ENCODE measurements at regions not wholly inside any gene's neighbourhood (a gene's known extent, or its start where the extent isn't known, plus 50 kb on each side); places are given as distances from the start of the nearest gene placed in this dataset.
"Not testable (repeated sequence)": the region's sequence is repeated elsewhere in the genome, so short reads cannot be mapped to it uniquely, and the experiment has no call there.

- H3K27ac ChIP-seq = no peak overlapping the region
- no peak for DNase-seq (ENCODE audit: extremely low spot score in 2 of 2)
- H3K4me1 ChIP-seq = no peaks in the 10 kb centered on the region
- no peak overlapping the region for H3K4me3 ChIP-seq
- intact Hi-C loops (cut with DNase I) = no loop called here
- H3K27me3 ChIP-seq = no peaks in the 10 kb centered on the region
- no peak for TF ChIP-seq POLR2A (IDR thresholded peaks at IDR 0.05)
- TF ChIP-seq CTCF (IDR thresholded peaks at IDR 0.05) = no peak
- no peak for TF ChIP-seq POLR2AphosphoS5 (IDR thresholded peaks at IDR 0.05; ENCODE audit: insufficient read depth in 1 of 2, low read depth in 1 of 2)
- H3K36me3 ChIP-seq = no peaks in the 10 kb centered on the region
- no peaks in the 10 kb centered on the region for H3K9me3 ChIP-seq
These were observed 477.1 kb upstream of the SPTLC3 start for GRCh38 chr20:12531626-12532025.

GRCh38 chr20:12535316-12535715 is 473.5 kb upstream of the SPTLC3 start:
- Histone ChIP-seq H3K27me3 (no peaks in the 10 kb centered on the region), H3K4me3 (no peak overlapping the region), H3K36me3 (no peaks in the 10 kb centered on the region), H3K27ac (no peak overlapping the region), H3K4me1 (no peaks in the 10 kb centered on the region), H3K9me3 (no peaks in the 10 kb centered on the region)
- no peak for DNase-seq (ENCODE audit: extremely low spot score in 2 of 2)
- intact Hi-C loops (cut with DNase I) = no loop called here
- no peak for TF ChIP-seq POLR2A (IDR thresholded peaks at IDR 0.05)
- TF ChIP-seq POLR2AphosphoS5 (IDR thresholded peaks at IDR 0.05; ENCODE audit: insufficient read depth in 1 of 2, low read depth in 1 of 2) = no peak
- no peak for TF ChIP-seq CTCF (IDR thresholded peaks at IDR 0.05)

- no peak overlapping the region for H3K4me3 ChIP-seq
- H3K9me3 ChIP-seq = no peaks in the 10 kb centered on the region
- no peak overlapping the region for H3K27ac ChIP-seq
- H3K27me3 ChIP-seq = no peaks in the 10 kb centered on the region
- no peaks in the 10 kb centered on the region for H3K4me1 ChIP-seq
- TF ChIP-seq POLR2A (IDR thresholded peaks at IDR 0.05) (no peak), POLR2AphosphoS5 (IDR thresholded peaks at IDR 0.05; ENCODE audit: insufficient read depth in 1 of 2, low read depth in 1 of 2) (no peak), CTCF (IDR thresholded peaks at IDR 0.05) (no peak)
- intact Hi-C loops (cut with DNase I) = no loop called here
- H3K36me3 ChIP-seq = no peaks in the 10 kb centered on the region
- DNase-seq (ENCODE audit: extremely low spot score in 2 of 2) = no peak
These were observed 473.0 kb upstream of the SPTLC3 start for GRCh38 chr20:12535770-12536169.

GRCh38 chr20:12554426-12554825 is 454.3 kb upstream of the SPTLC3 start:
- Histone ChIP-seq H3K4me3 (no peak overlapping the region), H3K4me1 (no peaks in the 10 kb centered on the region), H3K36me3 (no peaks in the 10 kb centered on the region), H3K27ac (no peak overlapping the region), H3K27me3 (no peaks in the 10 kb centered on the region), H3K9me3 (no peaks in the 10 kb centered on the region)
- intact Hi-C loops (cut with DNase I) = no loop called here
- no peak for TF ChIP-seq POLR2AphosphoS5 (IDR thresholded peaks at IDR 0.05; ENCODE audit: insufficient read depth in 1 of 2, low read depth in 1 of 2)
- TF ChIP-seq POLR2A (IDR thresholded peaks at IDR 0.05) = no peak
- no peak for DNase-seq (ENCODE audit: extremely low spot score in 2 of 2)

GRCh38 chr20:12555369-12555768 is 453.4 kb upstream of the SPTLC3 start:
- no peaks in the 10 kb centered on the region for H3K4me1 ChIP-seq
- intact Hi-C loops (cut with DNase I) = no loop called here
- TF ChIP-seq POLR2A (IDR thresholded peaks at IDR 0.05) (no peak), POLR2AphosphoS5 (IDR thresholded peaks at IDR 0.05; ENCODE audit: insufficient read depth in 1 of 2, low read depth in 1 of 2) (no peak), CTCF (IDR thresholded peaks at IDR 0.05) (no peak)
- no peak overlapping the region for H3K4me3 ChIP-seq
- no peak for DNase-seq (ENCODE audit: extremely low spot score in 2 of 2)
- H3K36me3 ChIP-seq = no peaks in the 10 kb centered on the region
- H3K27ac ChIP-seq = no peak overlapping the region
- no peaks in the 10 kb centered on the region for H3K27me3 ChIP-seq
- H3K9me3 ChIP-seq = no peaks in the 10 kb centered on the region

GRCh38 chr20:12555849-12556248 is 452.9 kb upstream of the SPTLC3 start:
- H3K27me3 ChIP-seq; H3K4me1 ChIP-seq; DNase-seq (ENCODE audit: extremely low spot score in 2 of 2); H3K4me3 ChIP-seq; intact Hi-C loops (cut with DNase I); H3K27ac ChIP-seq; H3K9me3 ChIP-seq; H3K36me3 ChIP-seq: not testable (repeated sequence)

Measured in vagina (tissue), 2 donors.